ENCODE measurements at regions not wholly inside any gene's neighbourhood (a gene's known extent, or its start where the extent isn't known, plus 50 kb on each side); places are given as distances from the start of the nearest gene placed in this dataset.

DNA sequence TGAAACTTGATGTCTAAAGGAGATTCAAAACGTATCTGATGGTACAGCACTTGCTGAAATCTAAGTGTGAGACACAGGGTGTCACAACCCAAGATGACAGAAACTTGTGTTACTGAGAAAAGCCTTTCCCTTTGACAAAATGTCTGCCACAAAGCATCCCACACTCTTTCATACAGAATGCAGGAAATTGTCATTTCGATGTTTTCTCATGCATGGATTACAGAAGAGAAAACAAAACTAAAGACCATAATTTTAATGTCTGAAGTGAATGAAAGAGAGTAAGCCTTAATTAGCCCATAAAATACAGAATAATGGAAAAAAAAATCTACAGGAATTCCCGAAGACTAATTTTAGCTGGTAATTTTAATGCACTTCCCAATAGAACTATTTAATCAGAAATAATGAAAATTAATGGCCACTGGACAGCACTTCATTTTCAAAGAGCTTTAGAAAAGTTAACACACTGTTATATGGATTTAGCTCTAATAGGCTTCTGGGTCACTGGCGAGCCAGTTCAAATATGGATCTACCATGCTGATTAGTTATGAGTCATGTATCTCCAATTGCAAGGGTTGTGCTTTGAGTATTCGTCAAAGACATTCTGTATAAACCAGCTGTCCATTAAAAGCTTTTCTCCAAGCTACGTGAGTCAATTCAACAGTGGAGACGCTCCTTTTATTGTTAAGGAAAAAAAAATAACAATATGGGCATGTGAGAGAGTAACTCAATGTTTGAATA is 656.7 kb downstream of the SLC16A7 start:
- no peak for DNase-seq

DNA sequence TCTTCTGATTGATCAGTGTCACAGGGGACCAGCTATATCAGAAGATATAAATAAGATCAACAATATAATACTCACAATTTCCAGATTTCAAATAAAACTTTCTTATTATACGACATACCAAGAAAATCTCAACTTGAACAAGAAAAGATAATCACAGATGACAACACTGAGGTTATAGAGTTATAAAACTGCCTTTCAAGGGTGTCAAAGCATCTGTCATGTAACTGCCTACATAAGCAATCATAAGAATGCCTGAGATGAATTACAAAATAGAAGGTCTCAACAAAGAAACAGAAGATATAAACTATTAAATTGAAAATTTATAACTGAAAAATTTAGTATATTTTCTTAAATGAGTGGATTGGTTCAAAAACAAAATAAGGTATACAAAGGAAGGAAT is 659.2 kb downstream of the SLC16A7 start:
- DNase-seq: no peak

DNA sequence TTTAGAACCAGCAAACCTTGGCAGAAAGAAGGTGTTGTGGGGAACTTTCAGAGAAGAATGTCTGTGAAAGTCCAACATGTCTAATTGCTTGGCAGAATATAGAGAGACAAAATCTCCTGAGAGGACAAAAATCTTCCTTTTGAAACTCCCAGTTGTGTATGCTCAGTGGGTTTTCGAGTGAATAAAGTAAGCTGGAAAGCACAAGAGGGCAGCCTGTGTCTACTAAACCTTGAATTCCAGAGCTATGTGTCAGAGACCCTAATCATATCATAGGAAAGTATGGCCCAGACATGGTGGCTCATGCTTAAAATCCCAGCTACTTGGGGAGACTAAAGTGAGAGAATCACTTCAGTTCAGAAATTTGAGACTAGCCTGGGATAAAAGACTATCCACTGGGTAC is 661.2 kb downstream of the SLC16A7 start:
- no peak for DNase-seq

DNA sequence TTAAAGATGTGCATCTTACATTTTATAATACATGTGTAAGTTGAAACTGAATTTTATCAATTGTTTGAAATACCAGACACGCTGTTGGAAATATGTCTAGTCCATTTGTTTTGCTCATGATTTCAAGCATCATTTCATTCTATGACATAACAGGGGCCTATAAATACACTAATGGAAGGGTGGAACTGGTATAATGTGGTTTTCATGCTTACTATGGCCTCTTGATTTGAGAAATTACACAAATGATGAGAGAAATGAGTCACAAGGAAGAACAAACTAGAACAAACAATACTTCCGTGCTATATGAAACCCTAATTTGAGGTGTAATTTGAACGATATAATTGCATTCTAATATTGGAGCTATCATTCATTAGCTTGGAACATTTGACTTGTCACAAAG is 663.4 kb downstream of the SLC16A7 start:
- no peak for DNase-seq

DNA sequence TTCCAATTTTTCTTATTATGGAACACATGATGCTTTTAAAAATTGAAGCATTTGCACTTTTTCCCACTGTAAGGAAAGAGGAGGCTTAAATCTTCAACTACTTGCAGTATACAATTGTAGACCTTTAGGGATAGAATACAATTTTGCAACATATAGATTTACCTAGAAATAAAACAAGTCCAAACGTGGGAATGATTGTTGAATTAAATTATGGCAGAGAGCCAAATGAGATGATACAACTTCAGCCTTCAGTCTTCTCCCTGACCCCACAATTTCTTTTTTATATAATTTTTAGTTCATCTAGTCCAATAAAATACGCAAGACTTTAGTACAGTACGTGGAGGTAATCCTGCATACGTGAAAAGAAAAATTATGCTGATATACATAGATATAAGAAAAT is 666.5 kb downstream of the SLC16A7 start:
- DNase-seq: no peak

DNA sequence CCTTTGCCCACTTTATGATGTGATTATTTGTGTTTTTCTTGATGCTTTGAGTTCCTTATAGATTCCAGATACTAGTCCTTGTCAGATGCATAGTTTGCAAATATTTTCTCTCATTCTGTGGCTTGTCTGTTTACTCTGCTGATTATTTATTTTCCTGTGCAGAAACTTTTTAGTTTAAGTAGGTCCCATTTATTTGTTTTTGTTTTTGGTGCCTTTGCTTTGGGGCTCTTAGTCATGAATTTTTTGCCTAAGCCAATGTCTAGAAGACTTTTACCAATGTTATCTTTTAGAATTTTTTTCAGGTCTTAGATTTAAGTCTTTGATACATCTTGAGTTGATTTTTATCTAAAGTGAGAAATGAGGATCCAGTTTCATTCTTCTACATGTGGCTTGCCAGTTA is 667.3 kb downstream of the SLC16A7 start:
- DNase-seq: no peak

DNA sequence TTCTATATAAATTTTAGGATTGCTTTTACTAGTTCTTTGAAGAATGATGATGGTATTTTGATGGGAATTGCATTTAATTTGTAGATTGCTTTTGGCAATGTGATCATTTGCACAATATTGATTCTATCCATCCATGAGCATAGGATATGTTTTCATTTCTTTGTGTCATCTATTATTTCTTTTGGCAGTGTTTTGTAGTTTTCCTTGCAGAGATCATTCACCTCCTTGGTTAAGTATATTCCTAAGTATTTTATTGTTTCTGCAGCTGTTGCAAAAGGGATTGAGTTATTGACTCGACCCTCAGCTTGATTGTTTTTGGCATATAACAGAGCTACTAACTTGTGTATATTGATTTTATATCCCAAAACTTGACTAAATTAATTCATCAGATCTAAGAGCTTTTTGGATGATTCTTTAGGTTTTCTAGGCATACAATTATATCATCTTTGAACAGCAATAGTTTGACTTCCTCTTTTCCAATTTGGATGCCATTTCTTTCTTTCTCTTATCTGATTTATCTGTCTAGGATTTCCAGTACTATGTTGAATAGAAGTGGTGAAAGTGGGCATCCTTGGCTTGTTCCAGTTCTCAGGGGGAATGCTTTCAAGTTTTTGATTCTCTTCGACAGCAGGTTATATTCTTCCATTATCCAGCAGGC is 668.1 kb downstream of the SLC16A7 start:
- no peak for DNase-seq

DNA sequence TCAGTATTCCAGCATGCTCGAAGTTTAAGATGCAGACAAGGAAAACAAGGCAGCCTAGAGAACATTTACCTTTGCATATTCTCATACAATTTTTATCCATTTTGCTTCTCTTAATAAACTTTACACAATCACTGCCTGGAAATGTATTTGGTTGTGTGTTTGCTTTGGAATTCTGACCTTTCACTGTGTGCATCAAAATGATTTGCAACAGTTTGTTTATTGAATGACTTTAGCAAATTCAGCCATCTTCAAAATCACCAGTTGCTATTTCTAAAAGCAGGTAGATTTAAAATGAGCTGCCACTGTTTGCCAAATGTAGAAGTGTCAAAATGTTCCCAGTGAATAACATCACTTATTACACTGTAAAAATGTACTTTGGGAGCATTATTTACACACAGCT is 669.9 kb downstream of the SLC16A7 start:
- no peak for DNase-seq

DNA sequence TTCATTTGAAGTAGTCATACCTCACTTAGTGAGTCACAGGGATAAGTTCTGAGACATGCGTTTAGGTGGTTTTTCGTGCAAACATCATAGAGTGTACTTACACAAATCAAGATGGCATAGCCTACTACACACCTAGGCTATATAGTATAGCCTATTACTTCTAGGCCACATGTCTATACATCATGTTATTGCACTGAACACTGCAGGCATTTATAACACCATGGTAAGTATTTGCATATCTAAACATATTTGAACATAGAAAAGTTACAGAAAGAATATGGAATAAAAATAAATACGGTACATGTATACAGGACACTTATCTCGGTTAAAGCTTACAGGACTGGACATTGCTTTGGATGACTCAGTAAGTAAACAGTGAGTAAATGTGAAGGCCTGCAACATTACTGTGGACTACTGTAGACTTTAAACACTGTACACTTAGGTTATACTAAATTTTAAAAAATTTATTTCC is 670.6 kb downstream of the SLC16A7 start:
- no peak for DNase-seq

DNA sequence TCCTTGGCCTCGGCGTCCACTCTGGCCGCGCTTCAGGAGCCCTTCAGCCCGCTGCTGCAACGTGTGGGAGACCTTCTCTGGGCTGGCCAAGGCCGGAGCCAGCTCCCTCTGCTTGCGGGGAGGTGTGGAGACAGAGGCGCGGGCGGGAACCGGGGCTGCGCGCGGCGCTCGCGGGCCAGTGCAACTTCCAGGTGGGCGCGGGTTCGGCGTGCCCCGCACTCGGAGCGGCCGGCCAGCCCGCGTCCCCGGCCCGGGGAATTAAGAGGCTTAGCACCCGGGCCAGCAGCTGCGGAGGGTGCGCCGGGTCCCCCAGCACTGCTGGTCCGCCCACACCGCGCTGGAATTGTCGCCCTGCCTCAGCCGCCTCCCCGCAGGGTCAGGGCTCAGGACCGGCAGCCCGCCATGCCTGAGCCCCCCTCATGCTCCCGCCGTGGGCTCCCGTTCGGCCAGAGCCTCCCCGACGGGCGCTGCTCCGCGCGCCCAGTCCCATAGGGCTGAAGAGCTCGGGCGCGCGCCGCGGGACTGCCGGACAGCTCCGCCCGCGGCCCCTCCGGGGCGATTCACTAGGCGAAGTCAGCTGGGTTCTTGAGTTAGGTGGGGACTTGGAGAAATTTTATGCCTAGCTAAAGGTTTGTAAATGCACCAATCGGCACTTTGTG is 673.9 kb downstream of the SLC16A7 start:
- no peak for DNase-seq

DNA sequence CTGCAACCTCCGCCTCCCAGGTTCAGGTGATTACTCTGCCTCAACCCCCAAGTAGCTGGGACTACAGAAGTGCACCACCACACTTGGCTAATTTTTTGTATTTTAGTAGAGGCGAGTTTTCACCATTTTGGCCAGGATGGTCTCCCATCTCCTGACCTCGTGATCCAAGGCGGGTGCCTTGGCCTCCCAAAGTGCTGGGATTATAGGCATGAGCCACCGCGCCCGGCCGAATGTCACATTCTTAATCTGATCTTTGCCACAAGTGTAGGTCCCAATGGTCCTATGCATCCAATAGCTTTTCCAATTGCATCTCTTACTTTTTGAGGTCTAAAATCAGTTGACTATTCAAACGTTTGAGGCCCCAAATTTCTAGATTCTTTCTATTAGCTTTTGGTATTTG is 676.0 kb downstream of the SLC16A7 start:
- DNase-seq: no peak

DNA sequence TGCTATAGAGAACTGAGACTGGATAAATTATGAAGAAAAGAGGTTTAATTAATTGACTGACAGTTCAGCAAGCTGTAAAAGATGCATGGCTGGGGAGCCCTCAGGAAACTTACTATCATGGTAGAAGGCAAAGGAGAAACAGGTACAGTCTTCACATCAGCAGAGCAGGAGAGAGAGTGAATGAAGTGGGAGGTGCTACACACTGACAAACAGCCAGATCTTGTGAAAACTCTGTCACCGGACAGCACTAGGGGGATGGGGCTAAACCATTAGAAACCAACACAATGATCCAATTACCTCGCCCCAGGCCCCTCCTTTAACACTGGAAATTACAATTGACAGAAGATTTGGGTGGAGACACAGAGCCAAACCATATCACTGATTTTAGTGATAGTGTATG is 682.4 kb downstream of the SLC16A7 start:
- DNase-seq: no peak

DNA sequence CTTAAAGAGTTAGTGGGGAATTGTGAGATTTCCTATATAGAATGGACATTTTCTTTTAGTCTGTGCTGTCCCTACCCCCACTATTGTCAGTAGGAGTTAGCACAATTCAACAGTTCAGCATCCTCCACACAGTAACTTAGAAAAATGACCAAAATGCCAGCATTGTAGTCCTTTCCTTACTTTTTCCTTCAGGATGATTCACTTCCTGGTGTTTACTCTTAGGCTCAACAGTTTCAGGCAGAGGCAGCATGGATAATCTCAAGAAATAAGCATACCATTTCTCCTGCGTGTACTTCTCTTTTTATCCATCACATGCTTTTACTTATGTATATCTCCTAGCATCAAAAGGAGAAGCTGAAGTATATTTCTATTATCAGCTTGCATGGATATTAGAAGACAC is 683.4 kb downstream of the SLC16A7 start:
- no peak for DNase-seq

DNA sequence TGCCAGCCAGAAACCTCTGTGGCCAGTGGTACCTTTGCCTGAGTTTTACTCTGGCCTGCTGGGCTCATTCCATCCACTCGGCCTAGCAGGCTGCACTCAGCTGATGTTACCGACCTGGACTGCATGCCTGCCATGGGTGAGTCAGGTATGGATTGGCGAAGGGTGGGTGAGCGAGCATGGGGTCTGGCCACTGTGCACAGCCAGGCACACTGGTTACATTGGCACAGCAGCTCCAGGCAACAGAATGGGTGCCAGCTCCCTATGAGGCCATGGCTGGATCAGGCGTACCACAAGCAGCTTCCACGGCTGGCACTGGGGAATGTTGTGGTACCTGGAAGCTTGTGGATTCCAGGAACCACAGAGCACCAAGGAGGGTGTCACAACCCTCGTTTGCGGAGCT is 685.7 kb downstream of the SLC16A7 start:
- DNase-seq: no peak

DNA sequence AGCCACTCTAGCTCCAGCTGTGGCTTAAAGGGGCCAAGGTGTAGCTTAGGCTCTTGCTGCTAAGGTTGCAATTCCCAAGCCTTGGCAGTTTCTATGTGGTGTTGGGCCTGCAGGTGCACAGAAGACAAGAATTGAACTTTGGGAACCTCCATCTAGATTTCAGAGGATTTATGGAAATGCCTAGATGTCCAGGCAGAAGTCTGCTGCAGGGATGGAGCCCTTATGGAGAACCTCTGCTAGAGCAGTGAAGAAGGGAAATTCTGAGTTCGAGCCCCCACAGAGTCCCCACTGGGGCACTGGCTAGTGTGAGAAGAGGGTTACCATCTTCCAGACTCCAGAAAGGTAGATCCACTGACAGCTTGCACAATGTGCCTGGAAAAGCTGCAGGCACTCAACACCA is 694.7 kb downstream of the SLC16A7 start:
- no peak for DNase-seq

DNA sequence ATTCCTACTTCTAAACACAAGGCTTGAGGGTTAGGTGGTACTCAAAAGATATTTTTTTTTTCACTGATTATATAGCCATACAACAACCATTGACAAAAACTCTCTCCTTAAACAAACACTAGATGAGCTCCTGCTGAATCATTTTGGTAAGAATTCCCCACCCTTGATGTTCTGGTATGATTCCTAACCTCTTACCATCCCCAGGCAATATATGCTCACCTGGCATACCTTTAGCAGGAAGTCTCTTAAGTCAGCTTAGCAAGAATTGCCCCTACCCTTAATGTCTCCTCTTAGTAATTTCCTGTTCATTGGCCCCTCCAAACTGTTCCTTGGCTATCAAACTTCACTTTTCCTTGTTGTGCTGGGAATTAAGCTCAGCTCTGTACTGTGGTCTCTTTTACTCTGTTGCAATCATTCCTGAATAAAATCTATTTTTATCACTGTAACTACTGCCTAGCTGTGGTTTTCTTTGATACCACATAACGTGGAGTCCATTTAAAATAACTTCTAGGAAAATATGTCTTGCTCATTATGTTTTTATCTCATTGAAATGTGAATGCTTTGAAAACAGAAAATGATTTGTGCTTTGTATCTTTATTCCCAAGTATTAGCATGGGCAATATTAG is 712.6 kb downstream of the SLC16A7 start:
- no peak for DNase-seq

DNA sequence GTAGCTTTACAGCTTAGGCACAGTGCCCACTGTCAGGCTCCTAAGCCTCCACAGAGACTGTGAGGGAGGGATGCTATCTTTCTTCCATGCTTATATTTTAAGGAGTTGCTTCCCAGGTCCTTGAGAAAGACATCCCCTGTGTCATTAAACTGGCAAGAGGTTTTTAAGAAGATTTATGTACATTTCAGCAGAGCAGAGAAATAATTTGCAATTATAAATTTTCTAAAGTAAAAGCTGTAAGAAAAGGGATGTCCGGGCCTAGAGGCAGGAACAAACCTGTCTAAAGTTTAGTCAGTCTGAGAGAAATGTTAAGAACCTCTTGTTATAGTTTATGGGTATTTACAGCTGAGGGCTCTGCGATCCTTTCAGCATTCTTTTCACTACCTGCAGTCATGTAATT is 716.1 kb downstream of the SLC16A7 start:
- no peak for DNase-seq

DNA sequence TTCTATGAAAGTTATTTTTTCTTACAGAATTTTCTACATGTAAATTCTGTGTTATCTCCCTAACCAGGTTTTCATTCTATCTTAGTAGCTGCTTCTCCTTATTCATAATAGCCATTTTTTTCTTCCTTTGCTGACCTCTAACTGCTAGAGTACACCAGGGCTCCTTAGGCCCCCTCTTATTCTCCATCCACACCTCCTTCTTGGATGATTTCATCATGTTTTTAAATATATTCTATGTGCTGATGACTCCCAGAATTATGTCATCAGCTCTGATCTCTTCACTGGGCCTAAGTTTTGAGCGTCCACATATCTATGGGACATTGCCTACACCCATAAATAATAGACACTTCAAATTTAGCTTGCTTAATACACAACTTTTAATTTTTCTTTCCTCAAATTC is 721.5 kb downstream of the SLC16A7 start:
- DNase-seq: no peak

DNA sequence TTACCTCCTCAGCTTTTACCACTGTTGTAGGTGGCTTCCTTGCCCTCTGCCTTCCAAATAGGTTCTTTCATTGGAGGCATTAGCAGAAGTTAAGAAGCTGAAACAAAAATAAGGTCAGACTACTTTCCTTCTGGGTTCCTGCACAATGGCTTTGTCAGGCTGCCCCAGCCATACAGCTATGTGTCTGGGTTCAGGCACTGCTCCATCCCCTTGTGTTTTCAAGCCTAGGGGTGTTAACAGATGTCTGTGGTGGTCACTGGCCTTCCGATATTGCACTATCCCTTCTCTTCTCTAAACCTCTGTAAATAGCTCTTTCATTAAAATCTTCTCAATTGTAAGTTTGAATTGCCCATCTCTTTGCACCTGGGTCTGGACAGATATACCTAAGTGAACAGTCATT is 728.9 kb downstream of the SLC16A7 start:
- no peak for DNase-seq

DNA sequence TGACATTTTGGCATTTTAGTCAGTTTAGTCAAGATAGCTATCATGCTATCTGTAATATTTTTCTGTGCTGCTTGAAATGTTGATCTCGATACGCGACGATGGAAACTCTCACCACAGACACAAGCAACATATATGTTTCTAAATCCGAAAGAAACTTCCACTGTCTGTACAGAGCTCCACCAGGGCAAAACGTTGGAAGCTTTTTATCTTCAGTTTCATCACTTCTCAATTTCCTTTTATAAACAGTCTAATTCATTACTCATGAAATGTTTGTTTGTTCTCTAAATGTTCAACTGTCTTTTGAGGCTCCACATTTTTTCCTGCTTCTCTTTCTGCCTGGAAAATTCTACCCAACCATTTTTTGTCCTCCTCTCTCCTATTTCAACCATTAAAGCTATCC is 737.6 kb downstream of the SLC16A7 start:
- DNase-seq: no peak

DNA sequence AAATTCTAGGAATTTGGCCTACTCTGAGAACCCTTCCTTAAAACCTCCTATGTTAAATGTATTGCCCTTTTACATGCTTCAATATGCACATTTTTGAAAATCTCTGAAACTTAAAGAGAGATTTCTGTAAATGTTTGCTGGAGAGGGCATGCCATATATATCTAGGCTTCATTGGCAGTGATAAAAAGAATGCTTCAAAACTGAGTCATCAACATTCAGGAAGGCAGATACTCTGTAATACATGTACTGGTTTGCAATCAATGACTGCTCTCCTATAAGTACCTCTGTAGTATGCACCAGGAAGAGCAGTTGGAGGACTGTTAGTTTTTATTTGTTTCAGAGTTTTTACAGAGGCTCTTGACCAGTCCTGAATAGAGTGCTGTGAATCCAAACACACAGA is 739.9 kb downstream of the SLC16A7 start:
- no peak for DNase-seq

DNA sequence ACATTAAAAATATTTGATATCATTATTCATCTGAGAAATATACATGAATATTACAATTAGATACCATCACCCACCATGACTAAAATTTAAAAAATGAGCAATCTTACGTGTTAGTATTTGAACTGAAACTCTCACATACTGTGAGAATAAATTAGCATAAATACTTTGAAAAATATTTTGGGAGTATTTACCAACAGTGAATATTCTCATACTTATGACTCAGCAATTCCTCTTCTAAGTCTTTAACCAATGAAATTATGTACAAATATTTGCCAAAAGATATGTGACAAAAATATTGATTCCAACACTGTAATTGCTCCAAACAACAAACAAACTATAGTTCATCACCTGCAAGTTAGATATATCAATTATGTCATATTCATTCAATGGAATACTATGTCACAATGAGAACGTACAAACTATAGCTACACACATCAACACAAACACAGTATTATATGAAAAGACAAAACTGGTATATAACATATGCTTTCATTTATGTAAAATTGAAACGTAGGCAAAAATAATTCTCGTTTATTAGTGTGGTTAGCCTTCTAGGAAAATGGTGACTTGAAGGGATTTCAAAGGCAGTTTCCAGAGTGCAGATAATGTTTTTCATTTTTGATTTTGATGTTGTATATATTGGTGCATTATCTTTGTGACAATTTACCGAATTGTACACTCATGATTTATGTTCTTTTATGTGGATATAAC is 742.2 kb downstream of the SLC16A7 start:
- no peak for DNase-seq

DNA sequence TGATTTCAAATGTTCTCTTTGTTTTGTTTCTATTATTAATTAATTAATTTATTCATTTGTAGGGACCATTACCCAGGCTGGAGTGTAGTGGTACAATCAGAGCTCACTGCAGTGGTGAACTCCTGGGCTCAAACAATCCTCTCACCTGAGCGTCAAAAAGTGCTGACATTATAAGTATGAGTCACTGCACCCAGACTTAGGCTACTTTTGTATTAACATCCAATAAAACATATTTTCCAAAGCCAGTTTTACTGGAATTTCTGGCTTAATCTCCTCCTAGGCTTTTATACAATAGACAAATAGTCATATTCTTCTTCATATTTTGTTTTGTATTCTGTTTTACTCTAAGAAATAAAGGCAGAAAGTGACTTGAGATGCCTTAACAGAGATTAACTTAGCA is 749.6 kb downstream of the SLC16A7 start:
- DNase-seq: no peak

All from occipital lobe (tissue), 1 donor.